Mesendoderm (in vitro differentiated cells): ENCODE measurements at regions not wholly inside any gene's neighbourhood (a gene's known extent, or its start where the extent isn't known, plus 50 kb on each side); places are given as distances from the start of the nearest gene placed in this dataset.

Experiments used
- DNase-seq: peaks from one replicate; pipeline ENCODE4 v3.0.0; 2013
- H2AK5ac ChIP-seq: 2 replicates; pipeline ENCODE4 v1.6.1; 2013; ENCODE audit warnings: low read length, inconsistent platforms
- H2BK120ac ChIP-seq: 2 replicates; pipeline ENCODE4 v1.6.1; 2013; ENCODE audit warnings: low read depth, mild to moderate bottlenecking, low read length, moderate library complexity, mixed read lengths
- H2BK15ac ChIP-seq: replicated peaks from 2 replicates; pipeline ENCODE4 v1.6.1; 2013; ENCODE audit warnings: low read depth, mild to moderate bottlenecking, moderate library complexity
- H2BK5ac ChIP-seq: 2 replicates; pipeline ENCODE4 v1.6.1; 2013; ENCODE audit warnings: low read length, inconsistent platforms
- H3K18ac ChIP-seq: 2 replicates; pipeline ENCODE4 v1.6.1; 2013; ENCODE audit warnings: mild to moderate bottlenecking, low read length, mixed read lengths
- H3K23ac ChIP-seq: one replicate; pipeline ENCODE4 v1.6.1; 2013; ENCODE audit warnings: low read length
- H3K27ac ChIP-seq: 2 replicates; pipeline ENCODE4 v1.5.1; 2013; ENCODE audit warnings: low read depth, mild to moderate bottlenecking, inconsistent platforms, low read length, moderate library complexity
- H3K27me3 ChIP-seq: 2 replicates; pipeline ENCODE4 v1.6.1; 2013; ENCODE audit warnings: low read length, control low read depth, mild to moderate bottlenecking, inconsistent platforms; ENCODE audit not compliant: insufficient read depth, poor library complexity
- H3K36me3 ChIP-seq: 2 replicates; pipeline ENCODE4 v1.6.1; 2013; ENCODE audit warnings: low read length, inconsistent platforms; ENCODE audit not compliant: control insufficient read depth, insufficient read depth
- H3K4ac ChIP-seq: one replicate; pipeline ENCODE4 v1.6.1; 2013; ENCODE audit warnings: low read depth, mild to moderate bottlenecking, low read length, moderate library complexity
- H3K4me1 ChIP-seq: 2 replicates; pipeline ENCODE4 v1.6.1; 2013; ENCODE audit warnings: low read depth, low read length, inconsistent platforms; ENCODE audit not compliant: control insufficient read depth
- H3K4me2 ChIP-seq: 2 replicates; pipeline ENCODE4 v1.6.1; 2013; ENCODE audit warnings: low read length
- H3K4me3 ChIP-seq: 2 replicates; pipeline ENCODE4 v1.5.1; 2013; ENCODE audit warnings: mild to moderate bottlenecking, low read length
- H3K56ac ChIP-seq: one replicate; pipeline ENCODE4 v1.6.1; 2013; ENCODE audit warnings: low read length
- H3K79me1 ChIP-seq: 2 replicates; pipeline ENCODE4 v1.6.1; 2013; ENCODE audit warnings: low read length, inconsistent platforms
- H3K79me2 ChIP-seq: 2 replicates; pipeline ENCODE4 v1.6.1; 2013; ENCODE audit warnings: mild to moderate bottlenecking, low read length; ENCODE audit not compliant: control insufficient read depth, insufficient read depth
- H3K9ac ChIP-seq: 2 replicates; pipeline ENCODE4 v1.6.1; 2013; ENCODE audit warnings: low read length, inconsistent platforms
- H4K5ac ChIP-seq: one replicate; pipeline ENCODE4 v1.6.1; 2013; ENCODE audit warnings: low read length
- H4K8ac ChIP-seq: one replicate; pipeline ENCODE4 v1.6.1; 2013; ENCODE audit warnings: low read depth, mild to moderate bottlenecking, control low read depth, low read length, moderate library complexity
- WGBS: extraction: QIAGEN DNeasy Blood & Tissue Kit; methylation state at CpG from one replicate; pipeline ENCODE4 v1.1.7; 2013; ENCODE audit warnings: low lambda C conversion rate, missing lambda C conversion rate; ENCODE audit not compliant: insufficient coverage; ENCODE audit errors: extremely low coverage; 5-methylcytosine and 5-hydroxymethylcytosine counted together

DNA sequence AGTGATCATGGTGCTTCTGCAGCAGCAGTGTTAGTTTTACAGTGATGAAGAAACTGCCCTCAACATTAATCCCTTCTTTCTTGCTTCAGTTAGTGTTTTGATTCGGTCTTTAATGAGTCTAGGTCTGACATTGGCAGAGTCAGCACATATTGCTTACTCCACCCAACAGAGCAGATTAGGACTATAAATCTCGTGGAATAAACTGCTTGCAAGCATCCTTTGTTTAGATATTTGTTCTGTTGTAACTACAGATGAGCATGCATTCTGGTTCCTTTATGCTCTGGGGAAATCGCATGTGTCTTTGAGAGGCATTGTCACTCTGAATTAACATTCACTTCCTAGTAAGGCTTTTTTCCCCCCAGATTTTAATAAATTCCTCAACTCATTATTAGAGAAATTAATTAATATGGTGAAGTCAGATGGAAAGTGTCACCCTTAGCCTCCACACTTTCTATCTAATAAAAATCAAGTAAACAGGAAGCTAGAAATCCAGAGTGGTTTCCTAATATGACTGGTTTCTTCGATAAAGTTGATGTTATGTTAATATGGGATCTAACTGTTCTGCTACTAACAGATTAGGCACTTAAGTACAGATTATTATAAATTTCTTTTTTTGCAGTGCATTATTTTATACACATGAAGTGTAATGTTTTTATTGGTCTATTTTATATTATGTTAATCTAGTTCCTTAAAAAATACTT, 86.2 kb upstream of the SSTR1 start:
- H3K9ac ChIP-seq = no peak overlapping the region
- no peak overlapping the region for H3K4ac ChIP-seq
- H3K18ac ChIP-seq = no peak overlapping the region
- WGBS = no CpG with 5 or more reads among the region's 4 CpGs
- no peaks in the 10 kb centered on the region for H3K27me3 ChIP-seq
- H2BK5ac ChIP-seq = no peak overlapping the region
- H3K36me3 ChIP-seq = no peaks in the 10 kb centered on the region
- H4K5ac ChIP-seq = no peak overlapping the region
- H2BK120ac ChIP-seq = no peak overlapping the region
- no peak overlapping the region for H4K8ac ChIP-seq
- peaks cover 8% of the 10 kb centered on the region for H3K4me1 ChIP-seq
- no peak overlapping the region for H2AK5ac ChIP-seq
- H3K79me2 ChIP-seq = no peaks in the 10 kb centered on the region
- H2BK15ac ChIP-seq = no peak overlapping the region
- no peak overlapping the region for H3K23ac ChIP-seq
- no peaks in the 10 kb centered on the region for H3K79me1 ChIP-seq
- DNase-seq = no peak
- H3K56ac ChIP-seq = no peak overlapping the region
- H3K27ac ChIP-seq = no peak overlapping the region
- H3K4me3 ChIP-seq = no peak overlapping the region
- no peak overlapping the region for H3K4me2 ChIP-seq

DNA sequence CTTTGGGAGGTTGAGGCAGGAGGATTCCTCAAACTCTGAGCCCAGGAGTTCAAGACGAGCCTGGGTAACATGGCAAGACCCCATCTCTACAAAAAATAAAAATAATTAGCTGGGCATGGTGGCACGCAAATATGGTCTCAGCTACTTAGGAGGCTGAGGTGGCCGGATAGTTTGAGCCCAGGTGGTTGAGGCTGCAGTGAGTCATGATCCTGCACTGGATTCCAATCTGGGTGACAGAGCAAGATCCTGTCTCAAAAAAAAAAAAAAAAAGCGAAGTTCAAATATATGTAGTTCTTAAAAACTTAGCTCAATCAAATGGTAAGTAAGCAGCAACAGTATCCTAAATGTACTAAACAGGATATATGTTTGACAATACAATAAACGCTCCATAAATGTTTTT, 85.5 kb upstream of the SSTR1 start:
- H3K56ac ChIP-seq = no peak overlapping the region
- H3K27me3 ChIP-seq = no peaks in the 10 kb centered on the region
- H3K18ac ChIP-seq = no peak overlapping the region
- H3K23ac ChIP-seq = no peak overlapping the region
- no peaks in the 10 kb centered on the region for H3K79me2 ChIP-seq
- DNase-seq = no peak
- no peak overlapping the region for H4K5ac ChIP-seq
- H2AK5ac ChIP-seq = no peak overlapping the region
- H3K4me2 ChIP-seq = no peak overlapping the region
- H3K79me1 ChIP-seq = no peaks in the 10 kb centered on the region
- no peak overlapping the region for H3K4ac ChIP-seq
- no CpG with 5 or more reads among the region's 5 CpGs for WGBS
- peaks cover 8% of the 10 kb centered on the region for H3K4me1 ChIP-seq
- H2BK120ac ChIP-seq = no peak overlapping the region
- no peak overlapping the region for H3K4me3 ChIP-seq
- no peak overlapping the region for H3K9ac ChIP-seq
- no peak overlapping the region for H4K8ac ChIP-seq
- H2BK5ac ChIP-seq = no peak overlapping the region
- no peak overlapping the region for H2BK15ac ChIP-seq
- H3K36me3 ChIP-seq = no peaks in the 10 kb centered on the region
- no peak overlapping the region for H3K27ac ChIP-seq

DNA sequence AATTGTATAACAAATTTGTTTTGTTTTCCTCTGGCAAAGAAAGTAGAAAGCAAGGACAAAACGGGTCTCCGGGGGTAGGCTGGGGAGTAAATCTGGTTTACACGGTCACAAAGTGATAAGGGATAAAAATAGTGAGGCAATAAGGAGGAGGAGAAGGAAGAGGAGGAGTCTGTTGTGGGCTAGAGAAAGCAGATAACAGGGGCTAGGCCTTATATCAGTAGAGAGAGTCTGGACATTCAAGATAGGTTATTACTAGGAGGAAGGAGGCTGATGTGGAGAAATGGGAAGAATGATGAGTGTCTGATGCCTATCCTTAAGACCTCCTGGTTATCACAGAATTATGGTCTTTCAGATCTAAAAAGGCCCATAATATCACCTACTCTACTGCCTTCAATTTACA, 83.2 kb upstream of the SSTR1 start:
- Histone ChIP-seq H3K23ac (no peak overlapping the region), H3K56ac (no peak overlapping the region), H3K4me1 (peaks cover 10% of the 10 kb centered on the region), H3K4me2 (no peak overlapping the region), H2BK15ac (no peak overlapping the region), H4K8ac (no peak overlapping the region), H2AK5ac (no peak overlapping the region), H3K4ac (no peak overlapping the region), H3K9ac (no peak overlapping the region), H2BK120ac (no peak overlapping the region), H3K36me3 (no peaks in the 10 kb centered on the region), H4K5ac (no peak overlapping the region), H3K18ac (no peak overlapping the region), H3K27me3 (no peaks in the 10 kb centered on the region), H2BK5ac (no peak overlapping the region), H3K79me1 (no peaks in the 10 kb centered on the region), H3K79me2 (no peaks in the 10 kb centered on the region), H3K4me3 (no peak overlapping the region), H3K27ac (no peak overlapping the region)
- DNase-seq = peak; percentile 46
- WGBS = no CpG with 5 or more reads among the region's 3 CpGs

- DNase-seq = no peak
- no peak overlapping the region for H3K23ac ChIP-seq
- WGBS = no CpG with 5 or more reads among the region's 11 CpGs
Measured at GRCh38 chr14:38125481-38126037, 82.1 kb upstream of the SSTR1 start.

DNA sequence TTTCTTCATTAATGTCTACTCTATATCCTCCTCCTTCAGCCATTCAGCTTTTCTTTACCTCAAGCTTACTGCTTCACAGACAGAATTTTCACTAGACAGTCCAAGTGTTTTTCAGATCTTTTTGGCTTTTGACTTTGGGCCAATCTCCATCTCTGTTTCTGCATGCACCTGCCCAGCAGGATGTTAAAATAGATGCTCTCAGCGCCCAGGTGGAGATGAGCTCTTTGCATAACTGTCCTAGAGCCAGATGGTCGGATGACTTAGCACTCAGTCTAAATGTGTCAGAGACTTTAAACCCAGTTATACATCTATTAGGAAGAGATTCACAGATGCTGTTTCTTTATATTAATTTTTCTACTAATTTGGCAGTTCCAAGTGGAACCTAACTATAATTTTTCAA, 80.3 kb upstream of the SSTR1 start:
- Histone ChIP-seq H2BK15ac (no peak overlapping the region), H3K4me3 (no peak overlapping the region), H3K18ac (no peak overlapping the region), H3K27ac (no peak overlapping the region), H3K79me2 (no peaks in the 10 kb centered on the region), H2BK5ac (no peak overlapping the region), H3K23ac (no peak overlapping the region), H3K36me3 (no peaks in the 10 kb centered on the region), H4K8ac (no peak overlapping the region), H2AK5ac (no peak overlapping the region), H3K79me1 (no peaks in the 10 kb centered on the region), H3K4ac (no peak overlapping the region), H4K5ac (no peak overlapping the region), H2BK120ac (no peak overlapping the region), H3K27me3 (no peaks in the 10 kb centered on the region), H3K56ac (no peak overlapping the region), H3K4me1 (peaks cover 10% of the 10 kb centered on the region), H3K4me2 (no peak overlapping the region), H3K9ac (no peak overlapping the region)
- WGBS = no CpG with 5 or more reads among the region's 2 CpGs
- DNase-seq = no peak

More at GRCh38 chr14:38125481-38126037, 82.1 kb upstream of the SSTR1 start:
- no peak overlapping the region for H4K8ac ChIP-seq
- no peaks in the 10 kb centered on the region for H3K36me3 ChIP-seq
- no peak overlapping the region for H2BK120ac ChIP-seq
- no peaks in the 10 kb centered on the region for H3K27me3 ChIP-seq
- no peak overlapping the region for H3K27ac ChIP-seq
- no peak overlapping the region for H2AK5ac ChIP-seq
- no peak overlapping the region for H3K9ac ChIP-seq
- no peak overlapping the region for H3K18ac ChIP-seq
- H2BK15ac ChIP-seq = no peak overlapping the region
- no peaks in the 10 kb centered on the region for H3K79me1 ChIP-seq
- H2BK5ac ChIP-seq = no peak overlapping the region
- no peaks in the 10 kb centered on the region for H3K79me2 ChIP-seq
- no peak overlapping the region for H4K5ac ChIP-seq
- H3K56ac ChIP-seq = no peak overlapping the region
- peaks cover 10% of the 10 kb centered on the region for H3K4me1 ChIP-seq
- no peak overlapping the region for H3K4me3 ChIP-seq
- H3K4ac ChIP-seq = no peak overlapping the region
- no peak overlapping the region for H3K4me2 ChIP-seq

GRCh38 chr14:38127784-38128183, 79.9 kb upstream of the SSTR1 start:
- no peak overlapping the region for H2BK5ac ChIP-seq
- H4K8ac ChIP-seq = no peak overlapping the region
- H3K4me2 ChIP-seq = no peak overlapping the region
- H3K36me3 ChIP-seq = no peaks in the 10 kb centered on the region
- no peak overlapping the region for H3K27ac ChIP-seq
- H3K4me1 ChIP-seq = peaks cover 10% of the 10 kb centered on the region
- no peaks in the 10 kb centered on the region for H3K79me2 ChIP-seq
- no CpG with 5 or more reads among the region's 3 CpGs for WGBS
- no peak overlapping the region for H2BK120ac ChIP-seq
- DNase-seq = peak; percentile 58
- H3K23ac ChIP-seq = no peak overlapping the region
- no peak overlapping the region for H2BK15ac ChIP-seq
- no peak overlapping the region for H3K56ac ChIP-seq
- H4K5ac ChIP-seq = no peak overlapping the region
- no peak overlapping the region for H3K9ac ChIP-seq
- no peak overlapping the region for H3K18ac ChIP-seq
- no peaks in the 10 kb centered on the region for H3K27me3 ChIP-seq
- H2AK5ac ChIP-seq = no peak overlapping the region
- no peak overlapping the region for H3K4ac ChIP-seq
- H3K4me3 ChIP-seq = no peak overlapping the region
- no peaks in the 10 kb centered on the region for H3K79me1 ChIP-seq
